HFF-Myc (cell line): ENCODE measurements at regions not wholly inside any gene's neighbourhood (a gene's known extent, or its start where the extent isn't known, plus 50 kb on each side); places are given as distances from the start of the nearest gene placed in this dataset.

Experiments
- DNase-seq: peaks from one replicate; pipeline ENCODE4 v3.0.0-alpha.2; 2011; ENCODE audit warnings: low read depth; ENCODE audit errors: extremely low read depth
- H3K4me3 ChIP-seq: replicated peaks from 2 replicates; pipeline ENCODE4 v1.5.1; 2011; ENCODE audit warnings: low read depth, mild to moderate bottlenecking, control low read depth, low read length
- CTCF ChIP-seq: IDR thresholded peaks from 2 replicates; pipeline ENCODE4 v1.5.1; 2012; ENCODE audit warnings: mild to moderate bottlenecking, low read depth, low read length, control low read depth; ENCODE audit errors: missing control alignments

- TF ChIP-seq CTCF = no peak
- no peak for DNase-seq
- H3K4me3 ChIP-seq = no peak overlapping the region
Measured at GRCh38 chr20:39756828-39757227, 794.7 kb downstream of the DHX35 start.

- no peak for DNase-seq
- TF ChIP-seq CTCF = no peak
- no peak overlapping the region for H3K4me3 ChIP-seq
Measured at GRCh38 chr20:39756369-39756768, 794.2 kb downstream of the DHX35 start.

- no peak for DNase-seq
- TF ChIP-seq CTCF = no peak
- no peak overlapping the region for H3K4me3 ChIP-seq
Measured at GRCh38 chr20:39752262-39752876, 790.2 kb downstream of the DHX35 start.

GRCh38 chr20:39751557-39752137, 789.5 kb downstream of the DHX35 start:
- H3K4me3 ChIP-seq = no peak overlapping the region
- no peak for TF ChIP-seq CTCF
- no peak for DNase-seq

- no peak overlapping the region for H3K4me3 ChIP-seq
- TF ChIP-seq CTCF = no peak
- DNase-seq = no peak
Measured at GRCh38 chr20:39745380-39745779, 783.2 kb downstream of the DHX35 start.

GRCh38 chr20:39738651-39739050, 776.5 kb downstream of the DHX35 start:
- no peak for DNase-seq
- TF ChIP-seq CTCF = no peak
- no peak overlapping the region for H3K4me3 ChIP-seq
